ENCODE measurements at regions not wholly inside any gene's neighbourhood (a gene's known extent, or its start where the extent isn't known, plus 50 kb on each side); places are given as distances from the start of the nearest gene placed in this dataset.

GRCh38 chr22:47610764-47611163 lies 848.3 kb downstream of the TBC1D22A start:
- H3K4me1 ChIP-seq (ENCODE audit: insufficient read depth), result no peaks in the 10 kb centered on the region
- H3K9me3 ChIP-seq, result no peaks in the 10 kb centered on the region
- intact Hi-C loops (cut with DNase I), result no loop called here
- no peak overlapping the region for H3K4me3 ChIP-seq
- TF ChIP-seq EP300 (IDR thresholded peaks at IDR 0.05) (no peak), POLR2A (IDR thresholded peaks at IDR 0.05) (no peak), CTCF (IDR thresholded peaks at IDR 0.05) (no peak)
- WGBS, 3 donors, result 94% methylated on average over 9 of the region's 9 CpGs
- no peak overlapping the region for H3K27ac ChIP-seq
- H3K27me3 ChIP-seq, result no peaks in the 10 kb centered on the region
- no peaks in the 10 kb centered on the region for H3K36me3 ChIP-seq
- DNase-seq, result no peak

- no peak for DNase-seq
- WGBS, 3 donors, result 90 to 94% (median 92%) methylated on average over 12 of the region's 12 CpGs
Observed at GRCh38 chr22:47610281-47610680, 847.8 kb downstream of the TBC1D22A start.

GRCh38 chr22:47609653-47610052 lies 847.2 kb downstream of the TBC1D22A start:
- no peak for TF ChIP-seq POLR2A (IDR thresholded peaks at IDR 0.05)
- no peak for TF ChIP-seq EP300 (IDR thresholded peaks at IDR 0.05)
- no peak for TF ChIP-seq CTCF (IDR thresholded peaks at IDR 0.05)
- DNase-seq, result no peak

More at GRCh38 chr22:47610281-47610680, 847.8 kb downstream of the TBC1D22A start:
- Histone ChIP-seq H3K4me1 (ENCODE audit: insufficient read depth) (no peaks in the 10 kb centered on the region), H3K4me3 (no peak overlapping the region), H3K9me3 (no peaks in the 10 kb centered on the region), H3K36me3 (no peaks in the 10 kb centered on the region), H3K27me3 (no peaks in the 10 kb centered on the region), H3K27ac (no peak overlapping the region)
- intact Hi-C loops (cut with DNase I), result no loop called here
- no peak for TF ChIP-seq POLR2A (IDR thresholded peaks at IDR 0.05)
- no peak for TF ChIP-seq CTCF (IDR thresholded peaks at IDR 0.05)
- no peak for TF ChIP-seq EP300 (IDR thresholded peaks at IDR 0.05)

GRCh38 chr22:47608421-47608820 lies 846.0 kb downstream of the TBC1D22A start:
- intact Hi-C loops (cut with DNase I), result no loop called here
- Histone ChIP-seq H3K4me3 (no peak overlapping the region), H3K9me3 (no peaks in the 10 kb centered on the region), H3K27me3 (no peaks in the 10 kb centered on the region), H3K36me3 (no peaks in the 10 kb centered on the region), H3K4me1 (ENCODE audit: insufficient read depth) (no peaks in the 10 kb centered on the region), H3K27ac (no peak overlapping the region)
- TF ChIP-seq CTCF (IDR thresholded peaks at IDR 0.05), result no peak
- no peak for TF ChIP-seq EP300 (IDR thresholded peaks at IDR 0.05)
- TF ChIP-seq POLR2A (IDR thresholded peaks at IDR 0.05), result no peak
- 81 to 95% (median 88%) methylated on average over 3 of the region's 3 CpGs for WGBS, 3 donors
- DNase-seq, result no peak

More at GRCh38 chr22:47609653-47610052, 847.2 kb downstream of the TBC1D22A start:
- Histone ChIP-seq H3K36me3 (no peaks in the 10 kb centered on the region), H3K4me1 (ENCODE audit: insufficient read depth) (no peaks in the 10 kb centered on the region), H3K9me3 (no peaks in the 10 kb centered on the region), H3K4me3 (no peak overlapping the region), H3K27ac (no peak overlapping the region), H3K27me3 (no peaks in the 10 kb centered on the region)
- intact Hi-C loops (cut with DNase I), result no loop called here
- WGBS, 3 donors, result 76 to 83% (median 76%) methylated on average over 13 of the region's 13 CpGs
